ENCODE measurements at regions not wholly inside any gene's neighbourhood (a gene's known extent, or its start where the extent isn't known, plus 50 kb on each side); places are given as distances from the start of the nearest gene placed in this dataset.

- H3K9me3 Mint-ChIP-seq, result no peaks in the 10 kb centered on the region
- H3K27me3 Mint-ChIP-seq (ENCODE audit: insufficient read depth, low read depth), result peaks cover 2% of the 10 kb centered on the region
- peaks cover 24% of the 10 kb centered on the region for H3K4me1 Mint-ChIP-seq
- no peaks in the 10 kb centered on the region for H3K9me3 ChIP-seq (ENCODE audit: low read depth)
- H3K36me3 Mint-ChIP-seq, result no peaks in the 10 kb centered on the region
- no peak overlapping the region for H2AFZ ChIP-seq (replicated peaks)
- H3K27ac Mint-ChIP-seq, result no peak overlapping the region
- H3K36me3 ChIP-seq, result no peaks in the 10 kb centered on the region
- no peak overlapping the region for H3K9ac ChIP-seq
- H3K79me2 ChIP-seq (ENCODE audit: low read depth), result no peaks in the 10 kb centered on the region
- TF ChIP-seq EZH2 (IDR thresholded peaks at IDR 0.05), result no peak
- no peak for TF ChIP-seq CTCF (IDR thresholded peaks at IDR 0.05)
- TF ChIP-seq EZH2phosphoT487 (IDR thresholded peaks at IDR 0.05), result no peak
- H3K4me3 Mint-ChIP-seq, result no peak overlapping the region
- no peak for DNase-seq (ENCODE audit: low spot score)
- H4K20me1 ChIP-seq (ENCODE audit: low read depth), result no peaks in the 10 kb centered on the region
- H3F3A ChIP-seq (ENCODE audit: low read depth), result no peaks in the 10 kb centered on the region
- H3K4me1 ChIP-seq, result no peaks in the 10 kb centered on the region
- no peak overlapping the region for H3K4me2 ChIP-seq
- H3K27me3 ChIP-seq, result no peaks in the 10 kb centered on the region
- no peak overlapping the region for H3K27ac ChIP-seq
- no peak overlapping the region for H3K4me3 ChIP-seq
Observed at GRCh38 chr6:98572579-98572978, 261.8 kb upstream of the POU3F2 start.

DNA sequence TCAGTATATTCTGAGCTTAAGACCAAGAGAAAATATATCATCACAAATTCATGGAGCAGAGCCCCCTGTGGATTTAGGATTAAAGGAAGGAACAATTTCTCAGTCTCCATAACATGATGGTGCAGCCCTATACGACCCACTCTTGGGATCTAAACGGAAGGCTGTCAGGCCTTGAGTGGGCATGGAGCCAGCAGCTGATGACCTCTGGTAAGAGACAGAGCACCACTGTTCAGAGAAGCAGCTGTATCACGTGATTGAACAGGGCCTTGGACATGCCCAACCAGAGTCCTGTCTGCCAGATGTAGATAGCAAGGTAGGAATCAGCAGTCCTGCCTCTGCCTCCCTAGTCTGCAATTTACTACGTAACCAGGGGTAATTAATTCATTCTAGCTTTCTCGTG lies 259.4 kb upstream of the POU3F2 start:
- Mint-ChIP-seq H3K9me3 (no peaks in the 10 kb centered on the region), H3K4me3 (no peak overlapping the region), H3K36me3 (no peaks in the 10 kb centered on the region), H3K27ac (no peak overlapping the region), H3K4me1 (peaks cover 28% of the 10 kb centered on the region), H3K27me3 (ENCODE audit: insufficient read depth, low read depth) (peaks cover 2% of the 10 kb centered on the region)
- no peak for DNase-seq (ENCODE audit: low spot score)
- H3K36me3 ChIP-seq, result no peaks in the 10 kb centered on the region
- H3K27ac ChIP-seq, result no peak overlapping the region
- H3K79me2 ChIP-seq (ENCODE audit: low read depth), result no peaks in the 10 kb centered on the region
- no peak overlapping the region for H2AFZ ChIP-seq (replicated peaks)
- H3F3A ChIP-seq (ENCODE audit: low read depth), result no peaks in the 10 kb centered on the region
- peaks cover 6% of the 10 kb centered on the region for H3K4me1 ChIP-seq
- H3K27me3 ChIP-seq, result no peaks in the 10 kb centered on the region
- H4K20me1 ChIP-seq (ENCODE audit: low read depth), result no peaks in the 10 kb centered on the region
- no peaks in the 10 kb centered on the region for H3K9me3 ChIP-seq (ENCODE audit: low read depth)
- H3K4me2 ChIP-seq, result no peak overlapping the region
- TF ChIP-seq CTCF (IDR thresholded peaks at IDR 0.05), result no peak
- TF ChIP-seq EZH2phosphoT487 (IDR thresholded peaks at IDR 0.05), result no peak
- TF ChIP-seq EZH2 (IDR thresholded peaks at IDR 0.05), result no peak
- H3K4me3 ChIP-seq, result no peak overlapping the region
- no peak overlapping the region for H3K9ac ChIP-seq

GRCh38 chr6:98576791-98577190 lies 257.6 kb upstream of the POU3F2 start:
- H3K4me3 ChIP-seq, result no peak overlapping the region
- H3K4me1 ChIP-seq, result peaks cover 12% of the 10 kb centered on the region
- H3K36me3 ChIP-seq, result no peaks in the 10 kb centered on the region
- Mint-ChIP-seq H3K36me3 (no peaks in the 10 kb centered on the region), H3K27me3 (ENCODE audit: insufficient read depth, low read depth) (no peaks in the 10 kb centered on the region), H3K4me1 (peaks cover 35% of the 10 kb centered on the region), H3K4me3 (no peak overlapping the region), H3K9me3 (no peaks in the 10 kb centered on the region), H3K27ac (no peak overlapping the region)
- H3K27me3 ChIP-seq, result no peaks in the 10 kb centered on the region
- H3K9ac ChIP-seq, result no peak overlapping the region
- no peaks in the 10 kb centered on the region for H4K20me1 ChIP-seq (ENCODE audit: low read depth)
- H3K79me2 ChIP-seq (ENCODE audit: low read depth), result no peaks in the 10 kb centered on the region
- TF ChIP-seq EZH2 (IDR thresholded peaks at IDR 0.05) (no peak), EZH2phosphoT487 (IDR thresholded peaks at IDR 0.05) (no peak), CTCF (IDR thresholded peaks at IDR 0.05) (no peak)
- no peak for DNase-seq (ENCODE audit: low spot score)
- H3F3A ChIP-seq (ENCODE audit: low read depth), result no peaks in the 10 kb centered on the region
- H3K27ac ChIP-seq, result no peak overlapping the region
- no peak overlapping the region for H2AFZ ChIP-seq (replicated peaks)
- no peak overlapping the region for H3K4me2 ChIP-seq
- no peaks in the 10 kb centered on the region for H3K9me3 ChIP-seq (ENCODE audit: low read depth)

GRCh38 chr6:98578016-98578415 lies 256.4 kb upstream of the POU3F2 start:
- Histone ChIP-seq H4K20me1 (ENCODE audit: low read depth) (no peaks in the 10 kb centered on the region), H2AFZ (replicated peaks) (no peak overlapping the region), H3K4me1 (peaks cover 12% of the 10 kb centered on the region), H3K4me2 (no peak overlapping the region), H3K79me2 (ENCODE audit: low read depth) (no peaks in the 10 kb centered on the region), H3K27ac (no peak overlapping the region), H3K9me3 (ENCODE audit: low read depth) (no peaks in the 10 kb centered on the region), H3K4me3 (no peak overlapping the region), H3F3A (ENCODE audit: low read depth) (no peaks in the 10 kb centered on the region), H3K9ac (no peak overlapping the region), H3K36me3 (no peaks in the 10 kb centered on the region), H3K27me3 (no peaks in the 10 kb centered on the region)
- Mint-ChIP-seq H3K4me3 (no peak overlapping the region), H3K9me3 (no peaks in the 10 kb centered on the region), H3K36me3 (no peaks in the 10 kb centered on the region), H3K27me3 (ENCODE audit: insufficient read depth, low read depth) (peaks cover 2% of the 10 kb centered on the region), H3K27ac (no peak overlapping the region), H3K4me1 (peaks cover 33% of the 10 kb centered on the region)
- no peak for DNase-seq (ENCODE audit: low spot score)
- no peak for TF ChIP-seq CTCF (IDR thresholded peaks at IDR 0.05)
- TF ChIP-seq EZH2 (IDR thresholded peaks at IDR 0.05), result no peak
- TF ChIP-seq EZH2phosphoT487 (IDR thresholded peaks at IDR 0.05), result no peak

Data from neural progenitor cell (in vitro differentiated cells).